B cell (primary cell): ENCODE measurements at regions not wholly inside any gene's neighbourhood (a gene's known extent, or its start where the extent isn't known, plus 50 kb on each side); places are given as distances from the start of the nearest gene placed in this dataset.

Source experiments
- ATAC-seq: fragments of 200-7000 bp; cut with Tn5 transposase; one replicate; pipeline ENCODE4 v1.10.0; 2021; ENCODE audit warnings: low read depth, mild to moderate bottlenecking, moderate number of reproducible peaks, moderate library complexity
- CTCF ChIA-PET: fragments of 350-600 bp; sonication (Branson Sonifier 250); formaldehyde crosslinking; loops from one replicate; lab custom pipeline; 2021; ENCODE audit warnings: antibody characterized with exemption, inconsistent platforms; lab: Charles Lee
- POLR2A ChIA-PET: fragments of 350-600 bp; sonication (Branson Sonifier 250); formaldehyde crosslinking; loops from one replicate; lab custom pipeline; 2021; ENCODE audit warnings: antibody characterized with exemption; lab: Charles Lee
- DNase-seq: peaks from one replicate; pipeline ENCODE4 v3.0.0; 2013
- H2AFZ ChIP-seq: 2 replicates; pipeline ENCODE4 v1.6.1; 2012; ENCODE audit warnings: mild to moderate bottlenecking, low read depth, low read length; ENCODE audit not compliant: insufficient read depth, poor library complexity, severe bottlenecking
- H3K27ac ChIP-seq, 2 donors: 1 replicate in 1 of 2; 2 replicates in 1 of 2; pipeline ENCODE4 v1.5.1; 2012 to 2013; ENCODE audit warnings: low read length in 2 of 2, mild to moderate bottlenecking in 2 of 2, moderate library complexity in 1 of 2
- H3K27me3 ChIP-seq, 4 experiments: fragments of 200-600 bp in 1 of 4; sonication (generic) in 1 of 4; replicated peaks in 1 of 4; 1 replicate in 2 of 4; 2 replicates in 2 of 4; pipeline versions ENCODE4 v1.6.1 to v1.7.0; 2013 to 2016; ENCODE audit warnings: low read length in 3 of 4, mild to moderate bottlenecking in 2 of 4, mixed read lengths in 1 of 4, moderate library complexity in 1 of 4; ENCODE audit not compliant: insufficient read depth in 4 of 4, control insufficient read depth in 3 of 4; ENCODE audit errors: control extremely low read depth in 1 of 4
- H3K36me3 ChIP-seq, 2 experiments: replicated peaks in 1 of 2; 1 replicate in 1 of 2; 2 replicates in 1 of 2; pipeline versions ENCODE4 v1.6.1 to v1.7.1; 2013; ENCODE audit warnings: low read length in 1 of 2; ENCODE audit not compliant: insufficient read depth in 2 of 2, control insufficient read depth in 1 of 2; ENCODE audit errors: control extremely low read depth in 1 of 2, extremely low read depth in 1 of 2
- H3K4me1 ChIP-seq, 2 donors: fragments of 200-600 bp in 1 of 2; sonication (generic) in 1 of 2; 1 replicate in 1 of 2; 2 replicates in 1 of 2; pipeline versions ENCODE4 v1.5.1 to v1.6.1; 2013 to 2017; ENCODE audit warnings: low read length in 2 of 2; ENCODE audit not compliant: control insufficient read depth in 2 of 2, insufficient read depth in 2 of 2
- H3K4me2 ChIP-seq: replicated peaks from 2 replicates; pipeline ENCODE3; 2012; ENCODE audit warnings: mild to moderate bottlenecking, low read depth, low read length; ENCODE audit not compliant: poor library complexity, severe bottlenecking
- H3K4me3 ChIP-seq, 5 experiments: fragments of 200-600 bp in 1 of 5; sonication (generic) in 1 of 5; 1 replicate in 3 of 5; 2 replicates in 2 of 5; pipeline versions ENCODE4 v1.5.1 to v1.7.0; 2011 to 2016; ENCODE audit warnings: low read length in 4 of 5, mild to moderate bottlenecking in 4 of 5, low read depth in 2 of 5, control low read depth in 1 of 5, moderate library complexity in 1 of 5; ENCODE audit not compliant: insufficient read depth in 1 of 5; ENCODE audit errors: control extremely low read depth in 1 of 5, extremely low read depth in 1 of 5
- H3K79me2 ChIP-seq: fragments of 200-600 bp; sonication (generic); one replicate; pipeline ENCODE4 v1.6.0; 2016; ENCODE audit warnings: low read length; ENCODE audit not compliant: control insufficient read depth, insufficient read depth
- H3K9ac ChIP-seq: fragments of 200-600 bp; sonication (generic); 2 replicates; pipeline ENCODE4 v1.6.1; 2017; ENCODE audit warnings: mild to moderate bottlenecking, low read length, moderate library complexity
- H3K9me3 ChIP-seq, 3 donors: one replicate each; pipeline versions ENCODE4 v1.6.1 to v1.7.1; 2013; ENCODE audit warnings: low read length in 2 of 3; ENCODE audit not compliant: control insufficient read depth in 2 of 3, insufficient read depth in 1 of 3; ENCODE audit errors: control extremely low read depth in 1 of 3
- H4K20me1 ChIP-seq: 2 replicates; pipeline ENCODE4 v1.6.0; 2012; ENCODE audit warnings: mild to moderate bottlenecking, low read length; ENCODE audit not compliant: insufficient read depth, control insufficient read depth, poor library complexity, severe bottlenecking
- H3K27ac Mint-ChIP-seq: one replicate; pipeline ENCODE4 v1.8.0; 2021; ENCODE audit warnings: mixed read lengths
- H3K27me3 Mint-ChIP-seq: one replicate; pipeline ENCODE4 v1.8.0; 2021; ENCODE audit warnings: mixed read lengths
- H3K4me1 Mint-ChIP-seq: one replicate; pipeline ENCODE4 v1.8.0; 2021; ENCODE audit warnings: mixed read lengths
- H3K4me3 Mint-ChIP-seq: one replicate; pipeline ENCODE4 v1.8.0; 2021; ENCODE audit warnings: mixed read lengths
- H3K9me3 Mint-ChIP-seq: one replicate; pipeline ENCODE4 v1.8.0; 2022; ENCODE audit warnings: mixed read lengths; ENCODE audit not compliant: insufficient read depth
- CTCF ChIP-seq: fragments of 200-600 bp; IDR thresholded peaks from one replicate; pipeline ENCODE4 v1.8.0; 2022; ENCODE audit warnings: antibody characterized with exemption, mild to moderate bottlenecking
- EZH2 ChIP-seq: IDR thresholded peaks from 2 replicates; pipeline ENCODE4 v1.6.1; 2012; ENCODE audit warnings: borderline replicate concordance, low read depth, mild to moderate bottlenecking, moderate library complexity, low read length; ENCODE audit not compliant: insufficient read depth, poor library complexity, severe bottlenecking
- WGBS: methylation state at CpG from one replicate; pipeline ENCODE4 v1.1.5; 2013; ENCODE audit warnings: missing lambda C conversion rate; ENCODE audit not compliant: insufficient coverage; 5-methylcytosine and 5-hydroxymethylcytosine counted together
- intact Hi-C: fragments of 100-400 bp; cut with micrococcal nuclease; formaldehyde crosslinking; loops from one replicate; pipeline ENCODE4 v1.10.0; 2022

DNA sequence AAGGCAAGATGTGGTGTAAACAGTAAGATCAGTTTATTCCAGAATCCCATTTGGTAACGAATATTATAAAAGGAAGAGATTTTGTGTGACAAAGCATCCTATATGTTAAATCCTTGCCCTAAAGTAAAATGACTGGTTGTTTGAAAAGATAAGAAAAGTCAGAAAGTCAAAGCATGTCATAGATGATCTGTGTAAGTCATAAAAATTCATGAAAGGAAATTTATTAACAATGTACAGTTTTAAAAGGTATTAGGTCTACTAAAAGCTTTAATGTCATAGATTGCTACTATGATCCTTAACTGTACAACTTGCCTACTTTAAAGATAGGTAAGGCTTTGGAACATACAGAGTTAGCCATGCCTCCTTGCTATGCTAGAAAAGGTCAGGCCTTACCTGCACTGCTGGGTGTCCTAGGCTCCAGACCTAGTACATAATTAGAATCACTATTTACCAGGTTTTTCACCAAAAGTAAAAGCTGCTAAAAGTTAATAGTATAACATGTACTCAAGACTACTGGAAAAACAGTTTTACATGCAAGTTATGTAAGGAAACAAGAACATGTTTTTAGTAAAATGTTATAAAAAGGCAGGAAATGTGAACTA lies 1090.1 kb upstream of the ADGRB3 start:
- H3K4me3 Mint-ChIP-seq, result no peak overlapping the region
- Histone ChIP-seq H4K20me1 (no peaks in the 10 kb centered on the region), H3K27me3 (no peaks in the 10 kb centered on the region), H3K4me2 (no peak overlapping the region), H3K4me3 (no peak overlapping the region), H3K9me3 (peaks cover 3 to 8% (median 5%) of the 10 kb centered on the region in 3 donors), H3K4me1 (no peaks in the 10 kb centered on the region), H3K9ac (no peak overlapping the region), H2AFZ (no peak overlapping the region), H3K27ac (no peak overlapping the region), H3K79me2 (no peaks in the 10 kb centered on the region), H3K36me3 (no peaks in the 10 kb centered on the region)
- ChIA-PET CTCF (interaction anchor here (1.0 kb wide), 1 partner anchor 27 kb away, joined by 3 read pairs; no protein-coding TSS in a partner anchor), POLR2A (no interaction called here)
- H3K27ac Mint-ChIP-seq, result no peak overlapping the region
- H3K27me3 Mint-ChIP-seq, result no peaks in the 10 kb centered on the region
- ATAC-seq, result no peak
- no CpG with 5 or more reads among the region's 1 CpG for WGBS
- intact Hi-C loops, result no loop called here
- H3K4me1 Mint-ChIP-seq, result no peaks in the 10 kb centered on the region
- no peak for DNase-seq
- H3K9me3 Mint-ChIP-seq, result peaks cover 11% of the 10 kb centered on the region
- no peak for TF ChIP-seq EZH2
- no peak for TF ChIP-seq CTCF

DNA sequence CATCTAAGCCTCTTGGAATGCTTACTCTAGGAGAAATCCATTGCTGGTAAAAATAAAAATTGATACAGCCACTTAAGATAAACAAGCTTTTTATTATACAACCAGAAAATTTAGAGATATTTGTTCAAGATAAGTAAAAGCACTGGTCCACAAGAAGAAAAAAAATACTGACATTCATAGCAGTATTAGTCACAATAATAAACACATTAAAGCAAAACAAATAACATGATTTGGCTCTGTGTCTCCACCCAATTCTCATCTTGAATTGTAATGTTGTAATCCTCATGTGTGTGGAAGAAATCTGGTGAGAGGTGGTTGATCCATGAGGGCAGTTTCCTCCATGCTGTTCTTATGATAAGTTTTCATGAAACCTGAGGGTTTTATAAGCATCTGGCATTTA lies 1093.5 kb upstream of the ADGRB3 start:
- Histone ChIP-seq H3K9ac (no peak overlapping the region), H3K36me3 (no peaks in the 10 kb centered on the region), H3K4me3 (no peak overlapping the region), H2AFZ (no peak overlapping the region), H3K4me2 (no peak overlapping the region), H3K4me1 (no peaks in the 10 kb centered on the region), H4K20me1 (no peaks in the 10 kb centered on the region), H3K27me3 (no peaks in the 10 kb centered on the region), H3K79me2 (no peaks in the 10 kb centered on the region), H3K27ac (no peak overlapping the region), H3K9me3 (peaks cover 3 to 14% (median 5%) of the 10 kb centered on the region in 3 donors)
- intact Hi-C loops, result no loop called here
- Mint-ChIP-seq H3K4me3 (no peak overlapping the region), H3K9me3 (peaks cover 4% of the 10 kb centered on the region), H3K27ac (no peak overlapping the region), H3K27me3 (no peaks in the 10 kb centered on the region), H3K4me1 (no peaks in the 10 kb centered on the region)
- DNase-seq (no peak), ATAC-seq (no peak)
- ChIA-PET POLR2A (no interaction called here), CTCF (no interaction called here)
- no peak for TF ChIP-seq CTCF
- TF ChIP-seq EZH2, result no peak
